WERI-Rb-1 (cell line): ENCODE measurements at regions not wholly inside any gene's neighbourhood (a gene's known extent, or its start where the extent isn't known, plus 50 kb on each side); places are given as distances from the start of the nearest gene placed in this dataset.

Source experiments
- DNase-seq: peaks from one replicate; pipeline ENCODE4 v3.0.0-alpha.2; 2020
- H3K27ac ChIP-seq: fragments of 250-450 bp; sonication (Bioruptor Pico); 2 replicates; pipeline ENCODE4 v1.5.1; 2020; ENCODE audit warnings: mild to moderate bottlenecking, moderate library complexity
- H3K27me3 ChIP-seq: fragments of 250-450 bp; sonication (Bioruptor Pico); 2 replicates; pipeline ENCODE4 v1.5.1; 2021; ENCODE audit warnings: mild to moderate bottlenecking, low read depth, moderate library complexity; ENCODE audit not compliant: insufficient read depth, severe bottlenecking
- H3K36me3 ChIP-seq: fragments of 250-450 bp; sonication (Bioruptor Pico); 2 replicates; pipeline ENCODE4 v1.5.1; 2020; ENCODE audit warnings: mild to moderate bottlenecking, moderate library complexity
- H3K4me3 ChIP-seq: 2 replicates; pipeline ENCODE4 v1.5.1; 2011; ENCODE audit warnings: low read depth, mild to moderate bottlenecking, control low read depth, low read length
- H3K9me3 ChIP-seq: fragments of 250-450 bp; sonication (Bioruptor Pico); 2 replicates; pipeline ENCODE4 v1.5.1; 2021; ENCODE audit warnings: mild to moderate bottlenecking, moderate library complexity; ENCODE audit not compliant: severe bottlenecking
- TF ChIP-seq, protein P1 (sequence below): IDR thresholded peaks from 2 replicates; pipeline ENCODE4 v1.5.1; 2011; ENCODE audit warnings: low read depth, mild to moderate bottlenecking, control low read depth, inconsistent platforms, low read length

DNA sequence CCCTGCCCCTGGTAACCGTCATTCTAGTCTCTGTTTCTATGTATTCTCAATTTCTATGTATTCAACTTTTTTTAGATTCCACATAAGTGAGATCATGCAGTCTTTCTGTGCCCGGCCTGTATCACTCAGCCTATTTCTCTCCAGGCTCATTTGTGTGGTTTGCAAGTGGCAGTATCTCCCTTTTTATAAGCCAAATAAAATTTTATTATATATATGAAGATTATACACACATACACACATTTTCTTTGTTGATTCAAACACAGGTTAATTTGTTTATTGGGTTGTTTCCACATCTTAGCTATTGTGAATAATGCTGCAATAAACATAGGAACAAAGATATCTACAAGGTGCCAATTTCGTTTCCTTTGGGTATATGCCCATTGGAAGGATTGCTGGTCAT is 571.7 kb downstream of the DHX35 start:
- Histone ChIP-seq H3K4me3 (no peak overlapping the region), H3K27me3 (peaks cover 23% of the 10 kb centered on the region), H3K36me3 (no peaks in the 10 kb centered on the region), H3K27ac (no peak overlapping the region), H3K9me3 (no peaks in the 10 kb centered on the region)
- DNase-seq: no peak
- TF ChIP-seq, protein P1, sequence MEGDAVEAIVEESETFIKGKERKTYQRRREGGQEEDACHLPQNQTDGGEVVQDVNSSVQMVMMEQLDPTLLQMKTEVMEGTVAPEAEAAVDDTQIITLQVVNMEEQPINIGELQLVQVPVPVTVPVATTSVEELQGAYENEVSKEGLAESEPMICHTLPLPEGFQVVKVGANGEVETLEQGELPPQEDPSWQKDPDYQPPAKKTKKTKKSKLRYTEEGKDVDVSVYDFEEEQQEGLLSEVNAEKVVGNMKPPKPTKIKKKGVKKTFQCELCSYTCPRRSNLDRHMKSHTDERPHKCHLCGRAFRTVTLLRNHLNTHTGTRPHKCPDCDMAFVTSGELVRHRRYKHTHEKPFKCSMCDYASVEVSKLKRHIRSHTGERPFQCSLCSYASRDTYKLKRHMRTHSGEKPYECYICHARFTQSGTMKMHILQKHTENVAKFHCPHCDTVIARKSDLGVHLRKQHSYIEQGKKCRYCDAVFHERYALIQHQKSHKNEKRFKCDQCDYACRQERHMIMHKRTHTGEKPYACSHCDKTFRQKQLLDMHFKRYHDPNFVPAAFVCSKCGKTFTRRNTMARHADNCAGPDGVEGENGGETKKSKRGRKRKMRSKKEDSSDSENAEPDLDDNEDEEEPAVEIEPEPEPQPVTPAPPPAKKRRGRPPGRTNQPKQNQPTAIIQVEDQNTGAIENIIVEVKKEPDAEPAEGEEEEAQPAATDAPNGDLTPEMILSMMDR: no peak

- H3K27ac ChIP-seq: no peak overlapping the region
- no peak for DNase-seq
- H3K9me3 ChIP-seq: no peaks in the 10 kb centered on the region
- TF ChIP-seq, protein P1: no peak
- H3K4me3 ChIP-seq: no peak overlapping the region
- H3K36me3 ChIP-seq: no peaks in the 10 kb centered on the region
- H3K27me3 ChIP-seq: peaks cover 20% of the 10 kb centered on the region
Observed at GRCh38 chr20:39532205-39532604, 570.1 kb downstream of the DHX35 start.

GRCh38 chr20:39528436-39528835 is 566.3 kb downstream of the DHX35 start:
- no peak for DNase-seq
- TF ChIP-seq, protein P1: no peak
- H3K9me3 ChIP-seq: no peaks in the 10 kb centered on the region

GRCh38 chr20:39524371-39524911 is 562.3 kb downstream of the DHX35 start:
- DNase-seq: no peak
- peaks cover 49% of the 10 kb centered on the region for H3K27me3 ChIP-seq
- no peaks in the 10 kb centered on the region for H3K36me3 ChIP-seq
- H3K9me3 ChIP-seq: no peaks in the 10 kb centered on the region
- H3K4me3 ChIP-seq: no peak overlapping the region
- H3K27ac ChIP-seq: no peak overlapping the region
- TF ChIP-seq, protein P1: no peak

More at GRCh38 chr20:39528436-39528835, 566.3 kb downstream of the DHX35 start:
- Histone ChIP-seq H3K4me3 (no peak overlapping the region), H3K27me3 (peaks cover 36% of the 10 kb centered on the region), H3K36me3 (no peaks in the 10 kb centered on the region), H3K27ac (no peak overlapping the region)

- TF ChIP-seq, protein P1: no peak
- Histone ChIP-seq H3K27me3 (peaks cover 54% of the 10 kb centered on the region), H3K36me3 (no peaks in the 10 kb centered on the region), H3K4me3 (no peak overlapping the region), H3K9me3 (no peaks in the 10 kb centered on the region), H3K27ac (no peak overlapping the region)
- DNase-seq: no peak
Observed at GRCh38 chr20:39523405-39523804, 561.3 kb downstream of the DHX35 start.

- Histone ChIP-seq H3K27ac (no peak overlapping the region), H3K4me3 (no peak overlapping the region), H3K9me3 (no peaks in the 10 kb centered on the region), H3K27me3 (peaks cover 39% of the 10 kb centered on the region), H3K36me3 (no peaks in the 10 kb centered on the region)
- no peak for DNase-seq
- TF ChIP-seq, protein P1: no peak
Observed at GRCh38 chr20:39518654-39519053, 556.5 kb downstream of the DHX35 start.
